Suprapubic skin (tissue), 4 donors: ENCODE measurements at regions not wholly inside any gene's neighbourhood (a gene's known extent, or its start where the extent isn't known, plus 50 kb on each side); places are given as distances from the start of the nearest gene placed in this dataset.

Experiments
- DNase-seq, 2 donors: peaks; one replicate each; pipeline ENCODE4 v3.0.0-alpha.2; 2019; ENCODE audit warnings: low spot score in 2 of 2
- H3K27ac ChIP-seq: fragments of 200-600 bp; sonication (generic); one replicate; pipeline ENCODE4 v1.5.1; 2019
- H3K27me3 ChIP-seq: fragments of 200-600 bp; sonication (generic); one replicate; pipeline ENCODE4 v1.5.1; 2019
- H3K36me3 ChIP-seq: fragments of 200-600 bp; sonication (generic); one replicate; pipeline ENCODE4 v1.5.1; 2019
- H3K4me1 ChIP-seq: fragments of 200-600 bp; sonication (generic); one replicate; pipeline ENCODE4 v1.5.1; 2019
- H3K4me3 ChIP-seq: fragments of 200-600 bp; sonication (generic); one replicate; pipeline ENCODE4 v1.5.1; 2019; ENCODE audit warnings: mild to moderate bottlenecking
- H3K9me3 ChIP-seq: fragments of 200-600 bp; sonication (generic); one replicate; pipeline ENCODE4 v1.5.1; 2019
- CTCF ChIP-seq, 2 donors: fragments of 200-600 bp in 1 of 2; fragments of 450-650 bp in 1 of 2; sonication (generic) in 1 of 2; IDR thresholded peaks; one replicate each; pipeline ENCODE4 v1.5.1; 2016 to 2019; ENCODE audit warnings: antibody characterized with exemption in 2 of 2, mild to moderate bottlenecking in 1 of 2, moderate library complexity in 1 of 2
- EP300 ChIP-seq: sonication (generic); formaldehyde crosslinking; IDR thresholded peaks from one replicate; pipeline ENCODE4 v1.6.1; 2017; ENCODE audit warnings: antibody characterized with exemption
- POLR2A ChIP-seq, 2 donors: fragments of 450-650 bp; IDR thresholded peaks; one replicate each; pipeline ENCODE4 v1.6.1; 2017; ENCODE audit warnings: antibody characterized with exemption in 2 of 2, mild to moderate bottlenecking in 2 of 2, moderate library complexity in 2 of 2
- POLR2AphosphoS5 ChIP-seq, 3 donors: sonication (generic); formaldehyde crosslinking; IDR thresholded peaks; one replicate each; pipeline ENCODE4 v1.6.1; 2017; ENCODE audit warnings: antibody characterized with exemption in 3 of 3
- WGBS: methylation state at CpG from one replicate; pipeline ENCODE4 v1.1.5; 2018; 5-methylcytosine and 5-hydroxymethylcytosine counted together

GRCh38 chr3:144107923-144108322 is 136.3 kb downstream of the DIPK2A start:
- Histone ChIP-seq H3K4me1 (peaks cover 26% of the 10 kb centered on the region), H3K36me3 (no peaks in the 10 kb centered on the region), H3K4me3 (no peak overlapping the region), H3K9me3 (no peaks in the 10 kb centered on the region), H3K27ac (no peak overlapping the region), H3K27me3 (no peaks in the 10 kb centered on the region)
- no peak for DNase-seq
- 85% methylated on average over 1 of the region's 1 CpG for WGBS
- no peak for TF ChIP-seq POLR2A (IDR thresholded peaks at IDR 0.05)

- Histone ChIP-seq H3K27me3 (no peaks in the 10 kb centered on the region), H3K27ac (no peak overlapping the region), H3K36me3 (no peaks in the 10 kb centered on the region), H3K4me3 (no peak overlapping the region), H3K4me1 (peaks cover 29% of the 10 kb centered on the region), H3K9me3 (no peaks in the 10 kb centered on the region)
- WGBS = 86% methylated on average over 3 of the region's 3 CpGs
- DNase-seq = no peak
- no peak for TF ChIP-seq CTCF (IDR thresholded peaks at IDR 0.05)
- no peak for TF ChIP-seq EP300
- TF ChIP-seq POLR2AphosphoS5 (IDR thresholded peaks at IDR 0.05) = no peak
- TF ChIP-seq POLR2A (IDR thresholded peaks at IDR 0.05) = no peak
Observed at GRCh38 chr3:144109944-144110343, 138.3 kb downstream of the DIPK2A start.

- no peak for TF ChIP-seq CTCF (IDR thresholded peaks at IDR 0.05)
- no peak for TF ChIP-seq POLR2AphosphoS5 (IDR thresholded peaks at IDR 0.05)
- TF ChIP-seq POLR2A (IDR thresholded peaks at IDR 0.05) = no peak
- TF ChIP-seq EP300 = no peak
- Histone ChIP-seq H3K36me3 (no peaks in the 10 kb centered on the region), H3K4me3 (no peak overlapping the region), H3K4me1 (peaks cover 29% of the 10 kb centered on the region), H3K27ac (peak overlapping the region; percentile 45), H3K27me3 (no peaks in the 10 kb centered on the region), H3K9me3 (no peaks in the 10 kb centered on the region)
- WGBS = 52% methylated on average over 2 of the region's 2 CpGs
- no peak for DNase-seq
Observed at GRCh38 chr3:144112036-144112435, 140.4 kb downstream of the DIPK2A start.

- 43% methylated on average over 3 of the region's 3 CpGs for WGBS
- no peak for DNase-seq
- peak overlapping the region; percentile 45 for H3K27ac ChIP-seq
Observed at GRCh38 chr3:144112437-144112836, 140.8 kb downstream of the DIPK2A start.

GRCh38 chr3:144114767-144115166 is 143.1 kb downstream of the DIPK2A start:
- H3K27me3 ChIP-seq = no peaks in the 10 kb centered on the region
- TF ChIP-seq POLR2AphosphoS5 (IDR thresholded peaks at IDR 0.05) (no peak), POLR2A (IDR thresholded peaks at IDR 0.05) (no peak), CTCF (IDR thresholded peaks at IDR 0.05) (no peak), EP300 (no peak)
- H3K36me3 ChIP-seq = no peaks in the 10 kb centered on the region
- peaks cover 29% of the 10 kb centered on the region for H3K4me1 ChIP-seq
- H3K9me3 ChIP-seq = no peaks in the 10 kb centered on the region
- H3K4me3 ChIP-seq = no peak overlapping the region
- 81% methylated on average over 2 of the region's 2 CpGs for WGBS
- DNase-seq = no peak
- no peak overlapping the region for H3K27ac ChIP-seq

More at GRCh38 chr3:144112437-144112836, 140.8 kb downstream of the DIPK2A start:
- Histone ChIP-seq H3K4me1 (peaks cover 29% of the 10 kb centered on the region), H3K36me3 (no peaks in the 10 kb centered on the region), H3K27me3 (no peaks in the 10 kb centered on the region), H3K4me3 (no peak overlapping the region), H3K9me3 (no peaks in the 10 kb centered on the region)
- TF ChIP-seq POLR2A (IDR thresholded peaks at IDR 0.05) (no peak), EP300 (no peak)

- H3K4me3 ChIP-seq = no peak overlapping the region
- H3K27me3 ChIP-seq = no peaks in the 10 kb centered on the region
- H3K9me3 ChIP-seq = no peaks in the 10 kb centered on the region
- DNase-seq = no peak
- no peaks in the 10 kb centered on the region for H3K36me3 ChIP-seq
- 26% methylated on average over 1 of the region's 1 CpG for WGBS
- H3K4me1 ChIP-seq = peaks cover 4% of the 10 kb centered on the region
- H3K27ac ChIP-seq = no peak overlapping the region
- no peak for TF ChIP-seq POLR2AphosphoS5 (IDR thresholded peaks at IDR 0.05)
- no peak for TF ChIP-seq POLR2A (IDR thresholded peaks at IDR 0.05)
- no peak for TF ChIP-seq EP300
- TF ChIP-seq CTCF (IDR thresholded peaks at IDR 0.05) = no peak
Observed at GRCh38 chr3:144119633-144120032, 148.0 kb downstream of the DIPK2A start.
